CD4-positive, alpha-beta T cell treated with Interleukin-4 for 4 hours (primary cell): ENCODE measurements at regions not wholly inside any gene's neighbourhood (a gene's known extent, or its start where the extent isn't known, plus 50 kb on each side); places are given as distances from the start of the nearest gene placed in this dataset.

Source experiments
- DNase-seq: peaks from one replicate; pipeline ENCODE4 v3.0.0-alpha.2; 2020

DNA sequence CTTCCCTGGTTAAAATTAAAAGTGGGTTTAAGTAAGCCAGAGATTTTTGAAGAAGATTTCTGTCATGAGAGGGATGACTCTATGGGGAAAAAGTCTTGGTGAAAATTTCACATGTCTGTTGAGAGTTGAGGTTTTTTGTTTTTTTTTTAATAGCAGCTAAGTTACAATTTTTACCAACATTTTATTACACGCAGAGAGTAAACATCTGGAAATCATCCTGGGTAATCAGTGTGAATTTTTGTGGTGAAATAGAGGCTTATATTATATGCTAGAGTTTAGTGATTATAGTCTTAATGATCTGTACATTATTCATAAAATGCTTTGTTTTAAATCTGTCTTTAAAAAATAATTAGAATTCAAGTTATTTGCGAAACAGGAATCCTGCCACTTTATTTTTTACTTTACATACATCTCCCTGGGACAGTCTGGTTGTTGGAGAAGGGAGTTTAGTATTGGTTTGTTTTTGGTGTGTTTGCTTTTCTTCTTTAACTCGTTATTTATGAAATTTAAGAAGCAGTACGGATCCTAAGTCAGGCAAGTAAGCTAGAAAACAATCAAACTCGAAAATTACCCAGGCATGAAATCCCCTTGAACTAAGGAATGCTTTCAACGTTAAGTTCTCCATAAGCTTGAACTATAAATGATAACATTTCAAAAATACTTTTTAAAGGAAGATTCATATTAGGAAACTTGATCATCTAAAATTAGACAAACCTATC, 143.4 kb upstream of the TSC22D2 start:
- no peak for DNase-seq

DNA sequence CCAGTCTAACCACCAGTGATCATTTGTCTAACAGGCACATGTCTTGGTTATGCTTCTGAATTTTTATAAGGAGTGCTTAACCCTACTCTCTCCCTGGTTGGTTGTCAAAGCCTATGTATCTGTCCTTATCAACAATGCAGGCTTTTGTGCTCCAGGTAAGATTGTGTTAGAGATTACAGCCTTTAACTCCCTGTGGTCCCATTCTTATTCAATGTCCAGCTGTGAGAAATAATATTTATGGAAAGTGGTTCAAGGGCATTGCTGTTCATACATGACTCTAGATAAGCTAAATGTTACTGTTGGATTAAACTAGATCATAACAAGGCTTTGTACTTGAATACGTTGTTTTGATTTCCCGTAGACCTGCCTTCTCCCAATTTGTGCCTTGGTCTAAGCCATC, 146.1 kb upstream of the TSC22D2 start:
- no peak for DNase-seq

DNA sequence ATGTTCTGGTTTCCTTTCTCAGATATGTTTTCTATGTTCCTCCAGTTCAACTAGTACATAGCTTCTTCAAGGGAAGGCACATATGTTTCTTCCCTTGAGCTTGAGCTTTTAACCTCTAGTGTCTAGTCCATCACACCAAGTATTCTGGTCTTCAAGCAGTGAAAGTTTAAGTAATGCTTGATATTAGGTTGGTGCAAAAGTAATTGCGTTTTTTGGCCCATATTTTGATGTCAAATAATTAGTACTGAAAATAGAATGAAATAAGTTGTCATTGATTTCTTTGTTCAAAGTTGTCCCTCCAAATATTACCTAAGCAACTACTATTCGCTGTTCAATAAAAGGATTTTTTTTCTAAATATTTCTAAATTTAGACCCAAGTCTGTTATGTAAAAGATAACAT, 146.7 kb upstream of the TSC22D2 start:
- DNase-seq = no peak

DNA sequence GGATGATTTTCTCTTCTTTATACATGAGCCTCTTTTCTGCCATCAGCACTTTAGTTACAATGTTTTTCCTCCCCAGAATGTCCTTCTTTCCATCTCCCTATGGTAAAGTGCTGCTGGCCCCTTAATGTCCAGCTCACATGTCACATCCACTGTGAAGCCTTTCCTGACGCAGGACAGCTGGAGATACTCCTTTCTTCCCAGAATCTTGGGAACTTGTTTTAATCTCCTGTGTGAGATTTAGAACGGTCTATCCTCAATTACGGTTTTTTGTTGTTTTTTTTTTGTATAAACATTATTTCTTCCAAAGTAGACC, 147.7 kb upstream of the TSC22D2 start:
- no peak for DNase-seq

DNA sequence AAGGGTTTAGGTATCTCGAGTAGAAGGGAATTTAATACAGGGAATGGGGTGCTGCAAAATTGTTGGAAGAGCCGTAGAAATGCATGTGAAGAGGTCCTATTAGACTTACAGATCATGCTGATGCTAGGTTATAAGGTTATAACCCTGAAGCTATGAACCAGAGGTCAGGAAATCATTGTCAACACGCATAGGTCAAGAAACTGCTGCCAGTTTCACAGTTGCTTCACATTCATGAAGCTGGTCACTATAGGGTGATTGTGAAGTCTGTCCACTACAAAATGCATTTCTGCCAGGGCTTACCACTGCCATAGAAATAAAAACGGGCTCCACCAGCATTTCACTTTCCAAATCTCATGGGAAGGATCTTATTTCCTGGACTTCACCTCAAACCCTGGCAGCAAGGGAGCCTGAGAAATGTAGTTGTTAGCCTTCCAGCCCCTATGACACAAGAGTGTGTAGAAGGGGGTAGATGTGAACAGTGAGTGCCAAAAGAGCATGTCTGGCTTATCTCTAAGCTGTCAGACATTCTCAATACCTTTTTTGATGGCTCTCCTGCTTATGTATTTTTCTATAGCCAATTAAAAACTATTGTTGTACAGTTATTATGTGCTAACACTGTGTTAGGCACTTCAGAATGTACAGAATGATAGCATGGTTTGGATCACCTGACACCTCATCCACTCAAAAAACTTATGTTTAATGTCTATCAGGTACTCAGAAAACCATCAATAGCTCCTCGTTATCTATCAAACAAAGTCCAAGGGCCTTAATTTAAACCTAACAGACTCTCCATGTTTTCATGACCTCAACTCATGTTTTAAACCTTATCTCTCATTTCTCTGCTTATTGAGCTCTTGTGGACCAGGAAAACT, 148.3 kb upstream of the TSC22D2 start:
- no peak for DNase-seq

DNA sequence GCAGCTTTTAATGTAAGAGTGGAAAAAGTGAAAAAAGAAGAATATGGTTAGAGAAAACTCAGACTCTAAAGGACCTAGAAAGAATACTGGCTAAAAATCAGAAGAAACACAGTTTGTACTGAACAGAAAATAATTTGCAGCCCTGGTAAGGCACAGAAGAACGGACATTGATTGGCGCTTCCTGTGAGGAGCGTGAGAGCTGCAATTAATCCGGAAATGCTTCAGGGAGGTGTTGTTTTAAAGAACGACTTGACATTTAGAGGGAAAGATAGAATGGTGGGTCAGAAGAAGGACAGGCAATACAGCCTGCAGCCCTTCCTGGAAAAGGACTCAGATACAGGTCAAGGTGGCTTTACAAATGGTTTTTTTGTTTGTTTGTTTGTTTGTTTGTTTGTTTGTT, 151.3 kb upstream of the TSC22D2 start:
- DNase-seq = no peak

DNA sequence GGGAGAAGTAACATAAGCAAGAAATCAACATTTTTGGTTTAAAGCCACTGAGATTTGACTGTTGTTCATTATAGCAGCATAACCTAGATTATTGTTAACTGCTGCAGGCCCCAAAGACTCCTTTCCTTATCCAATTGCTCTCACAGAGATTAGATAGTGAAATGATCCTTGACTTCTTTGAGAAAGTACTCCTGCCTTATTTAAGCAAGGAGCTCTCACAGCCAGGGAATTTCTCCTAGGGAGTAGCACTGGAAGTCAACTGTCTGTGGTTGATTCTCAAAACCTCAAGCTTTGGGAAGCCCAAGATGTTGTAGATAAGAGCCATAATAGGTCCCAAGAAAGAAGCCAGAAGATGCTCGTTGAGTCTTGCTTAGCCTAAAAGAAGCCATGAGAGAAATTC, 151.8 kb upstream of the TSC22D2 start:
- DNase-seq = no peak

DNA sequence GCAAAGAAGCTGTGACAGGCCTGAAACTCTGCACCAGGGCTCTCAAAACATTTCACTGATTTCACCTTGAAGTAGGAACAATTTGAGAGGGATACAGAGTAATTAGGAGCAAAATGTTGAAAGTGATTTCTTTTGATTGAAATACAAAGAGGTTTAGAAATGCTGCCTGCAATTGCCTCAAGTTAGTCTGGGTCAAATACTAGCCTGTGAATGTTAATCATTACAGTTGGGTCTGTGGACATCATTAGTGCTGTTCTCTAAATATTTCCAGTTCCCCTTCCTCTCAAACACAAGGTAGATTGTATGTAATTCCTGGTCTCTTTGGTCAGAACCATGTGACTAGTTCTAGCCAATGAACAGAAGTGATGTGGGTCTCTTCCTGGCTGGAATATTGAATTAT, 152.3 kb upstream of the TSC22D2 start:
- no peak for DNase-seq

DNA sequence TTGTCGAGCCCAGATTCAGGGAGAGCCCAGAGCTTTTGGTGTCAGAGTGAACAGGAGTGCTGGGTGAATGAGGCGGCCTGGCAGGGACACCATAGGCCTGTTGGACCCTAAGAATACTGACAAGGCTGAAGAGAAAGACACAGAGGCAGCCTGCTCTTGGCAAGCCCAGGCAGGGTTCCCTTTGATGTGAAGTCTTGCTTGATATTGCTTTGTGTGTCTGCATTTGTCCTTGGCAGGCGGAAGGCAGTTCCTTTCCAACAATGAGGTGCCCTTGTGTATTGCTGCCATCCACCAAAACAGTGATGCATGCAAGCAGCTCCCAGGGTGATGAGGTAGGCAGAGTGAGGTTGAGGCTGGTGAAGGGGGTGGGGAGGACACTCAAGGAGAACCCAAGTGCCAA, 152.7 kb upstream of the TSC22D2 start:
- DNase-seq = no peak

DNA sequence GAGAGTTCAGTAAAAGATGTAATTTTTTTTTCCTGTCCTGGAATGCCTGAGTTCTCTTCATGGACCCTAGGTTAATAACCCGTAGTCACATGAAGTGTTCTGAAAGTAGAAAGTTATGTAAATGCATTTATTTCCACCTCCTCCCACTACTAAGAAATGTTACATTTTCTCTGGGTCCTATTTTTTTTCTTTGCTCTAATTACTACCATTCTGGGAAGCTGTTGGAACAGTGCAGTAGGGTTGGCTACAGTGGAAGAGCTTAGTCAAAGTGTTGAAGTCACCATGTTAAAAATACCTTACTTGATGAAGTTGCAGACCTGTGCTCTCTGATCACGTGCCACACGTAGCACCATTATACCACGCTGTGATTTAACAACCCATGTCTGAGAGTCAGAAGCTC, 153.8 kb upstream of the TSC22D2 start:
- DNase-seq = no peak

DNA sequence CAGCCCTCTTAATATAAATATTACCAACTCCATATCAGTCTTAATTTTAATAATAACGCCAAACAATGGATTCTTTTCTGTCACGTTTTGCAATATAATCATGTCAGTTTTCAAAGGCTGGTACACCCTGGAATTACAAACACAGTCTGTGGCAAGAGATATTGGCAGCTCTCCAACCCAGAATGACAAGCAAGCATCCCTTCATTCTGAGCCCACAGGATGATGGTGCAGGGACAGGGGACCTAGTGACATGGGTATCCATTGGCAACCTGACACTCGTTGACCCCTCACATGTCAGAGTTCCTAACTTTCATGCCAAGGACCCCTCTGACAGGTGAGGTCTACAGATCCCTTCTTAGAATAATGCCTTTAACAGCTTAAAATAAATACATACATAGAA, 154.5 kb upstream of the TSC22D2 start:
- DNase-seq = no peak

DNA sequence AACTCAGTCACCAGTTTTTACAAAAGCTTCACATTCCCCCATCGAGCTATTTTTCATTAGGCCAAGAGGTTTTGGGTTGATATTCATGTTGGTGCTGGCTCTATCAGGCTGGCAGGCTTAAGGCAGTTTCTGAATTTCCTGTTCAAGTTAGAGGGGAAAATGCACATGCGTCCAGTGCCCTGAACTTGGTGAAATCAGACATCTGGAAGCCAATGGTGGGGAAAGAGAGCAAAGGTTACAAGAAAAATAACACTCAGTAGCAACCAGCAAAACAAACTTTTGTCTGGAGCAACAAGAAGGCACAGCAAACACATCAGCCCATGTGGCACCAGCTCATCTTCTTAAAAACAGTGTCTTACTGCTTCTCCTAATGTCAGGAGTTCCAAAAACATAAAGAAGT, 155.6 kb upstream of the TSC22D2 start:
- no peak for DNase-seq

DNA sequence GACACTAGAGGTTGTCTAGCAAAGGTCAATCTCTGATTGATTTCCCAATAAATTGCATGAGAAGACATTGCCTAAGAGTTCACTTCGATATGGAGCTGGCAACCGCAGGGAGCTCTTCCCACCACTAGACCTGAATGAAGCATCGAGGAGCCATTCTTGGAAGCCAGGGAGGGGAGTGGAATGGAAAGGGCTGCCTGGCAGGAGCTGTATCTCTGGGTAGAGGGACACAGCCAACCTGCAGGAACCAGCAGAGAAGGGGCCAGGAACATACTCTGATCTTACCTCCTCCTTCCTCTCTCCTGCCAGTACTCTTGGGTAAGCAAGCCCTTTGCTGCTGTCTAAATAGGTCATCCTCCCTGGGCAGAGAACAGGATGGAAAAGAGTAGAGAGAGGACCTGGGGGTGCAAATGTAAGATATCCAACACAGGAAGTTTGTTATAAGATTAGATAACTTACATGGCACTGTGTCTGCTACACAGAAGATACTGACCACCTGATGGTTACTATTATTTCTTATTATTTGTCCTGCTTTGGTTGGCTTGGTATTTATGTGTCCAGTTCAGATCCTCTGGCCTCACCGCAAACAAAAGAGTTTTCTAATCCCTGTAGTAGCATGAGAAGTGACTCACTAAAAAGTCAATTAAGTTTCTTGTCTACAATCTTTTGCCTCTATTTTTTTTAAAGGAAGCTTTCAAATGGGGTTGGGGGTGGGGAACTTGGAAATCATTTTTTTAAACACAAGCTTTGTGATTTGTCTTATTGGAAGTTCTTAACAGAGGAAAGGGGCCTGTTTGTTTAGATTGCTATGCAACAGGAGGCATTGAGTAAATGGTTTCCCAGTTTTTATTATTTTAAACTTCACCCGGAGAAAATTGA, 156.7 kb upstream of the TSC22D2 start:
- DNase-seq = no peak

DNA sequence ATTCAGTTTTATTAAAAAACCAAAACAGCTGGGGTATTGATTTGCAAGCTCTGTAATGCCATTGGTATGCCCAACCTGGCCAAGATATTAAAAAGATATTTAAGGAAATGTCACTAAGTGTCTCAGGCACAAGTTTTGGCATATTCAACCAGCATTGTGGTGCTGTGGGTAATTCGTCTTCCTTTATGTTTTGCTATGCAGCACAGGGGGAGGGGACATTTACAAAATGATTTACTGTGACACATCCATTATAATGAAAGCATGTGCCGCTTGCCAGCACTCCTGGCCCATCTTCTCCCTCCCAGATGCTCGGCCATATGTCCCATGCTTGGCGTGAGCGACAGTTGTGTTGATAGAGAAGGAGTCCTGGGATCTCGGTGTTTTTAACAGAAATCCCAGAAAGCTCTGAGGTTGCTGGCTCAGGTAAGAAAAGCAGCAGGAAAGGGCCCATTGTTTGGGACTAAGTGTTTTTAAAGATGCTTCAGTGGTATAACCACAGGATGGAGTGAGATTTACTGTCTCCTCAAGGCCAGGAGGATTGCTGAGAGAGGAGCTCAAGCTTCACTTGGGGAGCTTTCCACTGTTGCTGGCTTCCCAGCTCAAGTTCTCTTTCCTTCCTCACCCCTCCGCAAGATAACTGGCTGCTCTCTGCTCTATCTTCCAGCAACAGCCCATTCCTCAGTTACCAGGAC, 158.2 kb upstream of the TSC22D2 start:
- DNase-seq = no peak

DNA sequence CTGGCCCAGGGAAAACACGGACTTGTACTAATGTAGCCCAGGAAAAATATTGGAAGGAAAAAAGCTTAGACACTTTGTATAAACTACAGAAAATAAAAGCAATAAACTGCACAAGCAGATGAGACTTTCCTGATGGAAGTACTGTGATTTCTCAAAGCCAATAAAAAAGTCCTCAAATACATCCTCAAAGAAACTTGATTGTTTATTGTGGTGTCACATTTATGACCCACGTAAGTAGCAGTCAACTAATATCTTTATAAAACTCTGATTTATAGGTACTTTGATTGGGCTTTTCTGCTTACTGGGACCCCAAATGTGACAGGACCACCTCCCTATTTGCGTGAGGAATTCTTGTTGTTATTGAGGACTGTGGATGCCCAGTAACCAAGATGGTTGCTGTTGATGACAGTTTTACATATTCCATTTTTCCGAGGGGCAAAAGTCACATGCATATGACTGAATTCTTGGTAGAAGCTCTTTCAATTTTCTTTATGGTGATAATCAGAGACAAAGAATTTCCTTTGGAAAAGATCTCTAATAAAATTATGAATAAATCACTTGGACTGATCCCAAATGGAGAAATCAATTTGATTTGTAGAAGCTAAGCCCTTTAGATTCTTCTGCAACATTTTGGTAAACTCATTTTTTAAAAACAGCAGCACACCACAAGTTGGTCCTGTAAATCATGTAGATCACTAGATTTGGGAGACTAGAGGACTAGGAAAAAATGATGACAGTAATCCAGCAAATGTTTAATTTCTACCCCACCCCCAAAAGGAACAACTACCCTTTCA, 159.0 kb upstream of the TSC22D2 start:
- no peak for DNase-seq

DNA sequence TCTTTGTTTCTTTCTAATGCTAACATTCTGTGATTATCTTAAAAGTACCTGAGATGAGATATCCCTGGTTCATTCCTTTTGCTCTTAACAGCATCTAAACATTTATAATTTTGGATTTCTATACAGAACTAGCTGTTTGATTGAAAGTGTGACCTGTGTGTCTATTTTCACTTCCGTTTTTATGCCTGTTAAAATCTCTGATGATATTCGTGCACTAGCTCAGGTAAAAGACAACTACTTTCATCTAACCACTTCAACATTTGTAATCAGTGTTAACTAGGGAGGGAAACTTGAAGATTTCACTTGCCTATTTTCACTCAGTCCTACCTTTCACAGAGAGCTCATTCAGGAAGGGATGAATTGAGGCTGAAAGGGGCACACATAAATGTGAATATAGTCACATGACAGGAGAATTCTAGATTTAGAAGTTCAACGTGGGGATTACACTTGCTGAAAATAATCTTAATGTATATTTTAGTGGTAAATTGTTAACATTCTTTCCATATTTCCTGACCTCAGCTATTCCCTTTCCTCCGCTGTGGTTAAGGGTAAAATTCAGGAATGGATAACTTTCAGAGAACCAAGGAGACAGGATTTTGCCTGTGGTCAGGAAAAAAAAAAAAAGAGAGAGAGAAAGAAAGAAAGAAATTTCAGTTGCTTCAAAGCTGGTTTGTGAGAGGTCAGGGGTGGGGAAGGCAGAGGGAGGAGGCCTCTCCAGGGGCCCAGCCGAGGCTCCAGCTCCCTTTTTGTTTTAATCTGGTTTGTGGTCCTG, 159.8 kb upstream of the TSC22D2 start:
- DNase-seq = no peak

DNA sequence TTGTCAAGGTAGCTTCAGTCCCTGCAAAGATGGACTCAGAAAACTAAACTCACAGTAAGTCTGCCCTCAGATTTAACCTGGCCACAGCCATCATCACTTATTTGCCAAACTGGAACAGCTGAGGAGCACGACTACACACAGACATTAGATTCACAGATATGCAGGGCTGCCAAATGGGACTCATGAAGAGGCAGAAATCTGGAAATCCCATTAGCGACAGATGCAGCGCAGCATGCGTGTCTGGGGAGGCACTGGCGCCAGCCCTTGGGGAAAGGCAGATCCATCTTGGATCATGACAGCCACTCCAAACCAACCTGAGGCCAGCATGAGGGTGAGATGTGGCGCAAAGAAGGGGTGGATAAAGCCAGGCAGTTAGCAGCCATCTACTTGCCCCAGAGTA, 160.7 kb upstream of the TSC22D2 start:
- DNase-seq = no peak

DNA sequence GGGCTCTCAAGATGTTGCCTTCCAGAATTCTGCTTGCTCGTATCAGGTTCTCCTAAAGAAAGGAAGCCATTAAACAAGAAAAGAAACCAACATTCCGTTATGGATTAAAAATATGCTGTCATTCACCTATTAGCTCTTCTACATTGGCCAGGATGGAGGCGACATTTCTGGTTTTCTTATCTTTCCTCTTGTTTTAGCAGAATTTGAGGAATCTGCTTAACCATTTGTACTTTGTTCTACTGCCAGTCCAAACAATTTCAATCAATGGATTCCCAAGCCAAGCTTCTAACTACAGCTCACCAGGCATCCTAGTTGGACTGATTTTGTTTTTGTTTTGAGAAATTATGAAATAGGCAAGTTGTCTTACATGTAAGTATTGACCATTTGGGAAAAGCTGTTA, 164.6 kb upstream of the TSC22D2 start:
- no peak for DNase-seq

DNA sequence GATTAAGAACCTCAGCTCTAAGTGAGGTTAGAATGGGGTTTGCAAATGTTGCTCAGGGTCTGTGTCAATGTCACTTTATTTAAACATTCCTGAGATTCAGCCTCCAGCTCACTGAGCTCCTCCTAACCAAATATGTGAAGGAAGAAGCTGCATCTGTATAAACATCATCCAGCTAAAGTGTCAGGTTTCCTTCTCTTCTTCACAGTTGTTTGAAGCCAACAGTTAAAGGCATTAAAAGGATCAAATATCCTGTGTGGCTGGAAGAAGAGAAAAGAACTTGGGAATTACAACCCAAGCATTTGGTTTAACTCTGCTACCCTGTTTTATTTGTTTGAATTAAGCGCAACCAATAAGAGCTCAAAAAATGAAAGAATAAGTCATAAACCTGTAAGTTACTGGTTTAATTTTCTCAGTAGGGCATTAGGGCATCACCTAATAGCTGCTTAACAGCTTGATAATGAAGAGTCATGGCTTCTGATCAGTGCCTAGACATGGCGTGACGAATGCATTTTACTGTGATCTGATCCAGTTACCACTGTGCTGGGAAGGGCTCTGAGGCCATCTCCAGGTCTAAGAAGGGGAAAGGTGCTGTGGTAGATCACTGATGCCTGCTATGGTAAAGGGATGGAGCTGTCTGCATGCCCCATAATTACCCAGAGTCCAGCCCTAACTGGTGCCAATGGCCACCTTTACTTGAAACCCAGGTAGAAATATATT, 165.7 kb upstream of the TSC22D2 start:
- DNase-seq = no peak

DNA sequence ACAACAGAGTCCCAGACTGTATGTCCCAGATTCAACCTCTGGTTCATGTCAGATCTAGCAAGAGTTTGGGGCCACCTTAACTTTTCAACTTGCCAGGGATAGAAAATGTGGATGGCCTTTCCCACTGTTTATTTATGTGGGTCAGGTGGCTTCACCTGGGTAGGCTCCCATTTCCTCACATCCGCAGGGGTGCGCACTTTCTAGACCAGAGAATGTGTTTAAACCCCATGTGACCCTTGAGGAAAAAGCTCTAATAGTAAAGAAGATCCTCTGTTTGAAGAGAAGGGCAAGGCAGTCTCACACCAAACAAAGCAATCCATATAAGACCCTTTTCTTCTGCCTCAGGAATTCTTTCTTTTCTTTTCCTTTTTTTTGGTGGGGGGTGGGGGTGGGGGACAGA, 167.2 kb upstream of the TSC22D2 start:
- no peak for DNase-seq

DNA sequence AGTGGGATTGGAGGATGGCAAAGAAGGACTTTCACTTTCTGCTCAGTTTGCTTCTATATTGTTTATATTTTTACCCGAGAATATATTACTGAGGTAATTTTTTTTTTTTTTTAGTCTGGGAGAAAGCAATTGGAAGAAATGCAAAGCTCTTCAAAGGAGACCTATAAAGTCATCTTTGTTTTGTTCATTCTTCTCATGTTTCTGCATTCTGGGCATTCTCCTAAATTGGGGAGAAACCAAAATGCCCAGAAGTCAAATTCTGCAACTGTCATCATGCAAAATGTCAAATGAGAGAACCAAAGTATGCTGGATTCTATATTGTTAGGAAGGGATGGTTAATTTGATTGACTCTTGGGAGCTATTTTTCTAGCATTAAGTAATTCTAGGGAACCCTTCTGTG, 168.3 kb upstream of the TSC22D2 start:
- DNase-seq = no peak
